ENCODE measurements at regions not wholly inside any gene's neighbourhood (a gene's known extent, or its start where the extent isn't known, plus 50 kb on each side); places are given as distances from the start of the nearest gene placed in this dataset.

DNA sequence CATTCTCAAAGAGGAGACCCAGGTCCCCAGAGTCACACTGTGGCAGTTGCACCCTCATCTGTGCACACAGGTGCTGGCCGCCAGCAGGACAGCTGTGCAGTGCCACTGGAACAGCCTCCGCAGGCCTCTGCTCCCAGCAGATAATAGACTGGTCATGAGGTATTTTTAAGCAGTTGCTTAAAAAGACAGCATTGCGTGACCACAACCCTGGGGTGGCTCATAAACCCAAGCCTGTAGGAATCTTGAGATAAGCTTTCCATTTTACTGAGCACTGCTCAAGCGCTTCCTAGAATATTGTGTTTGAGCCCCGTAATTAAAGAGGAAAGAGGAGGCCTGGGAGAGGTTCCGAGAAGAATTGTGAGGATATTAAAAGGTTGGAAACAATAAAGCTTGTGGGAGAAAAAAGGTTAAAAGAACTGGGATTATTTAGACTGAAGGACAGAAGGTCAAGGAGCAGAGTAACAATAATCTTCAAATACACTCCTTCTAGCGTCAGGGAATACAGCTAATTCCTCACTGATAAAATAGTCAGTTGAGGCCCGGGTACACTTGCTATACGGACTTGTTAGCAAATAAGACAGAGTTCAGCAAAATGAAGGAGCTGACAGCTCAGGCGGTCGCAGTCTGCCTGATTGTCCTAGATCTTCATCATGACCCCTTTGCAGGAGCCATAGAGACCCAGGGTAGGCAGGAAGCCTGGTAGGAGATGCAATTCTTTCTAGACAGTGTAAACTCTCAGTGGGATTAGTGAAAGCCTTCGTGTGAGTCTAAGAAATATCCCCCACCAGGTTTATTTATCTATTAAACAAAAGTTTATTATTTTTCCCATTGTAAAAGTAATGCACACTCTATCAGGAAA, 86.2 kb upstream of the KIT start:
- H3K4me1 ChIP-seq (ENCODE audit: control insufficient read depth in 1 of 2, insufficient read depth in 2 of 2, low read depth in 1 of 2, low read length in 1 of 2): peaks cover 3 to 7% of the 10 kb centered on the region in 2 experiments; a peak in 2 of 4 replicates
- H3K36me3 ChIP-seq (replicated peaks in 1 of 2; ENCODE audit: control insufficient read depth in 1 of 2, insufficient read depth in 2 of 2, low read length in 1 of 2): no peaks in the 10 kb centered on the region
- H3F3A ChIP-seq (replicated peaks; ENCODE audit: insufficient read depth): no peaks in the 10 kb centered on the region
- 72% methylated on average over 10 of the region's 12 CpGs for WGBS (ENCODE audit: low lambda C conversion rate)
- H3K79me2 ChIP-seq (ENCODE audit: insufficient read depth): no peaks in the 10 kb centered on the region
- no peaks in the 10 kb centered on the region for H3K9me2 ChIP-seq
- TF ChIP-seq, protein P1, sequence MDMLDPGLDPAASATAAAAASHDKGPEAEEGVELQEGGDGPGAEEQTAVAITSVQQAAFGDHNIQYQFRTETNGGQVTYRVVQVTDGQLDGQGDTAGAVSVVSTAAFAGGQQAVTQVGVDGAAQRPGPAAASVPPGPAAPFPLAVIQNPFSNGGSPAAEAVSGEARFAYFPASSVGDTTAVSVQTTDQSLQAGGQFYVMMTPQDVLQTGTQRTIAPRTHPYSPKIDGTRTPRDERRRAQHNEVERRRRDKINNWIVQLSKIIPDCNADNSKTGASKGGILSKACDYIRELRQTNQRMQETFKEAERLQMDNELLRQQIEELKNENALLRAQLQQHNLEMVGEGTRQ (IDR thresholded peaks at IDR 0.05; ENCODE audit: borderline replicate concordance, low read depth, low read length): no peak
- TF ChIP-seq NFIC (IDR thresholded peaks at IDR 0.05; ENCODE audit: borderline replicate concordance) (no peak), ELF1 (IDR thresholded peaks at IDR 0.05) (no peak), FOSL2 (IDR thresholded peaks at IDR 0.05; ENCODE audit: borderline replicate concordance, low read depth) (no peak)
- H3K9me3 ChIP-seq: no peaks in the 10 kb centered on the region
- no peak overlapping the region for H3K4me2 ChIP-seq
- no peak overlapping the region for H3K27ac ChIP-seq (ENCODE audit: low read depth in 2 of 2, low read length in 1 of 2)
- no peaks in the 10 kb centered on the region for H3K27me3 ChIP-seq (ENCODE audit: insufficient read depth)
- ChIA-PET CTCF (no interaction called here), POLR2A (no interaction called here)
- no peak for DNase-seq
- no peak overlapping the region for H2AFZ ChIP-seq (ENCODE audit: low read depth)
- H3K9ac ChIP-seq: no peak overlapping the region
- no peak overlapping the region for H3K4me3 ChIP-seq (ENCODE audit: low read depth in 2 of 2, low read length in 1 of 2)
- H4K20me1 ChIP-seq (ENCODE audit: insufficient read depth): no peaks in the 10 kb centered on the region

DNA sequence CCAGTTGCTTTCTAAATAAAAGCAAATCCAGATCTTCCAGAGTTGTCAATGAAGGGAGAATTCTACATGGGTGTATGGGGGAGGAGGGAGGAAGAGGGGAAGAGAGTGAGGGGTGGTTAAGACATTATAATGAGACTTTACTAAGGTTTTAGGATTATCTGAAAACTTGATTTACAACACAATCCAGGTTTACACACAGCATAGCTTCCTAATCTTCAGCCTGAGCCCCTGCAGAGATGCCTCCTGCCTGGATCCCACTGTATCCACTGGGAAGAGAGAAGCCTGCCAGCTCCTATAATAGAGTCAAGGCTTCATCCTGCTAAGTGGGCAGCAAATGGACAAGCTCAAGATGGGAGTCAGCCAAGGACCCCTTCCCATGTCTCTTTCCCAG, 85.6 kb upstream of the KIT start:
- Histone ChIP-seq H3K27ac (ENCODE audit: low read depth in 2 of 2, low read length in 1 of 2) (no peak overlapping the region), H3F3A (replicated peaks; ENCODE audit: insufficient read depth) (no peaks in the 10 kb centered on the region), H3K9ac (no peak overlapping the region), H4K20me1 (ENCODE audit: insufficient read depth) (no peaks in the 10 kb centered on the region), H2AFZ (ENCODE audit: low read depth) (no peak overlapping the region), H3K4me1 (ENCODE audit: control insufficient read depth in 1 of 2, insufficient read depth in 2 of 2, low read depth in 1 of 2, low read length in 1 of 2) (peaks cover 3 to 7% of the 10 kb centered on the region in 2 experiments; a peak in 2 of 4 replicates), H3K79me2 (ENCODE audit: insufficient read depth) (no peaks in the 10 kb centered on the region), H3K4me3 (ENCODE audit: low read depth in 2 of 2, low read length in 1 of 2) (no peak overlapping the region), H3K27me3 (ENCODE audit: insufficient read depth) (no peaks in the 10 kb centered on the region), H3K9me3 (no peaks in the 10 kb centered on the region), H3K36me3 (replicated peaks in 1 of 2; ENCODE audit: control insufficient read depth in 1 of 2, insufficient read depth in 2 of 2, low read length in 1 of 2) (no peaks in the 10 kb centered on the region), H3K4me2 (no peak overlapping the region), H3K9me2 (no peaks in the 10 kb centered on the region)
- ChIA-PET CTCF (no interaction called here), POLR2A (no interaction called here)
- TF ChIP-seq JUND (IDR thresholded peaks at IDR 0.05) (no peak), FOXJ3 (CRISPR knock-in tag; IDR thresholded peaks at IDR 0.05) (no peak), GABPA (IDR thresholded peaks at IDR 0.05; ENCODE audit: low read depth) (no peak), EP300 (IDR thresholded peaks at IDR 0.05; ENCODE audit: borderline replicate concordance in 1 of 2, low read depth in 1 of 2, low read length in 1 of 2) (no peak), NFIC (IDR thresholded peaks at IDR 0.05; ENCODE audit: borderline replicate concordance) (no peak), CHD2 (IDR thresholded peaks at IDR 0.05; ENCODE audit: low read length, partially characterized antibody) (no peak), SMC3 (IDR thresholded peaks at IDR 0.05; ENCODE audit: low read depth, low read length) (no peak), TEAD4 (IDR thresholded peaks at IDR 0.05; ENCODE audit: borderline replicate concordance, insufficient read depth) (no peak), GATA2 (CRISPR knock-in tag; IDR thresholded peaks at IDR 0.05) (no peak), EZH2phosphoT487 (IDR thresholded peaks at IDR 0.05; ENCODE audit: borderline replicate concordance, low read depth) (no peak), FOSL2 (IDR thresholded peaks at IDR 0.05; ENCODE audit: borderline replicate concordance, low read depth) (no peak), YY1 (IDR thresholded peaks at IDR 0.05; ENCODE audit: low read depth) (no peak), POLR2AphosphoS5 (IDR thresholded peaks at IDR 0.05; ENCODE audit: low read depth, low read length) (no peak), RXRA (IDR thresholded peaks at IDR 0.05; ENCODE audit: borderline replicate concordance, low read depth) (no peak), RFX5 (IDR thresholded peaks at IDR 0.05; ENCODE audit: low read length) (no peak)
- TF ChIP-seq, protein P2, sequence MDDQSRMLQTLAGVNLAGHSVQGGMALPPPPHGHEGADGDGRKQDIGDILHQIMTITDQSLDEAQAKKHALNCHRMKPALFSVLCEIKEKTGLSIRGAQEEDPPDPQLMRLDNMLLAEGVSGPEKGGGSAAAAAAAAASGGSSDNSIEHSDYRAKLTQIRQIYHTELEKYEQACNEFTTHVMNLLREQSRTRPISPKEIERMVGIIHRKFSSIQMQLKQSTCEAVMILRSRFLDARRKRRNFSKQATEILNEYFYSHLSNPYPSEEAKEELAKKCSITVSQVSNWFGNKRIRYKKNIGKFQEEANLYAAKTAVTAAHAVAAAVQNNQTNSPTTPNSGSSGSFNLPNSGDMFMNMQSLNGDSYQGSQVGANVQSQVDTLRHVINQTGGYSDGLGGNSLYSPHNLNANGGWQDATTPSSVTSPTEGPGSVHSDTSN (IDR thresholded peaks at IDR 0.05): no peak
- TF ChIP-seq, protein P3, sequence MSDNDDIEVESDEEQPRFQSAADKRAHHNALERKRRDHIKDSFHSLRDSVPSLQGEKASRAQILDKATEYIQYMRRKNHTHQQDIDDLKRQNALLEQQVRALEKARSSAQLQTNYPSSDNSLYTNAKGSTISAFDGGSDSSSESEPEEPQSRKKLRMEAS (IDR thresholded peaks at IDR 0.05; ENCODE audit: low read depth): no peak
- TF ChIP-seq, protein P4, sequence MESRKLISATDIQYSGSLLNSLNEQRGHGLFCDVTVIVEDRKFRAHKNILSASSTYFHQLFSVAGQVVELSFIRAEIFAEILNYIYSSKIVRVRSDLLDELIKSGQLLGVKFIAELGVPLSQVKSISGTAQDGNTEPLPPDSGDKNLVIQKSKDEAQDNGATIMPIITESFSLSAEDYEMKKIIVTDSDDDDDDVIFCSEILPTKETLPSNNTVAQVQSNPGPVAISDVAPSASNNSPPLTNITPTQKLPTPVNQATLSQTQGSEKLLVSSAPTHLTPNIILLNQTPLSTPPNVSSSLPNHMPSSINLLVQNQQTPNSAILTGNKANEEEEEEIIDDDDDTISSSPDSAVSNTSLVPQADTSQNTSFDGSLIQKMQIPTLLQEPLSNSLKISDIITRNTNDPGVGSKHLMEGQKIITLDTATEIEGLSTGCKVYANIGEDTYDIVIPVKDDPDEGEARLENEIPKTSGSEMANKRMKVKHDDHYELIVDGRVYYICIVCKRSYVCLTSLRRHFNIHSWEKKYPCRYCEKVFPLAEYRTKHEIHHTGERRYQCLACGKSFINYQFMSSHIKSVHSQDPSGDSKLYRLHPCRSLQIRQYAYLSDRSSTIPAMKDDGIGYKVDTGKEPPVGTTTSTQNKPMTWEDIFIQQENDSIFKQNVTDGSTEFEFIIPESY (IDR thresholded peaks at IDR 0.05; ENCODE audit: borderline replicate concordance, low read depth): no peak
- TF ChIP-seq, protein P5, sequence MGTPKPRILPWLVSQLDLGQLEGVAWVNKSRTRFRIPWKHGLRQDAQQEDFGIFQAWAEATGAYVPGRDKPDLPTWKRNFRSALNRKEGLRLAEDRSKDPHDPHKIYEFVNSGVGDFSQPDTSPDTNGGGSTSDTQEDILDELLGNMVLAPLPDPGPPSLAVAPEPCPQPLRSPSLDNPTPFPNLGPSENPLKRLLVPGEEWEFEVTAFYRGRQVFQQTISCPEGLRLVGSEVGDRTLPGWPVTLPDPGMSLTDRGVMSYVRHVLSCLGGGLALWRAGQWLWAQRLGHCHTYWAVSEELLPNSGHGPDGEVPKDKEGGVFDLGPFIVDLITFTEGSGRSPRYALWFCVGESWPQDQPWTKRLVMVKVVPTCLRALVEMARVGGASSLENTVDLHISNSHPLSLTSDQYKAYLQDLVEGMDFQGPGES (IDR thresholded peaks at IDR 0.05; ENCODE audit: low read depth, low read length): no peak
- no peak for DNase-seq
